Astrocyte (in vitro differentiated cells and primary cell): ENCODE measurements at regions not wholly inside any gene's neighbourhood (a gene's known extent, or its start where the extent isn't known, plus 50 kb on each side); places are given as distances from the start of the nearest gene placed in this dataset.

ENCODE experiments used
- DNase-seq: peaks from one replicate; pipeline ENCODE4 v3.0.0-alpha.2; 2010; ENCODE audit warnings: low read depth
- FAIRE-seq: peaks from 2 replicates; lab custom pipeline; 2011; peaks lifted over from hg19 to GRCh38; lab: Jason Lieb, UNC
- H2AFZ ChIP-seq: 2 replicates; pipeline ENCODE4 v1.6.0; 2012; ENCODE audit warnings: low read depth, low read length, inconsistent platforms
- H3K27ac ChIP-seq: 2 replicates; pipeline ENCODE4 v1.5.1; 2011; ENCODE audit warnings: low read depth, low read length, inconsistent platforms
- H3K27me3 ChIP-seq: 2 replicates; pipeline ENCODE4 v1.6.0; 2011; ENCODE audit warnings: low read length, inconsistent platforms; ENCODE audit not compliant: insufficient read depth
- H3K36me3 ChIP-seq: 2 replicates; pipeline ENCODE4 v1.5.1; 2011; ENCODE audit warnings: low read length, inconsistent platforms; ENCODE audit not compliant: insufficient read depth
- H3K4me1 ChIP-seq: 2 replicates; pipeline ENCODE4 v1.5.1; 2011; ENCODE audit warnings: low read length, inconsistent platforms; ENCODE audit not compliant: insufficient read depth
- H3K4me2 ChIP-seq: 2 replicates; pipeline ENCODE4 v1.6.0; 2012; ENCODE audit warnings: low read length, inconsistent platforms
- H3K4me3 ChIP-seq: 2 replicates; pipeline ENCODE4 v1.5.1; 2011; ENCODE audit warnings: low read depth, mild to moderate bottlenecking, low read length, inconsistent platforms; ENCODE audit not compliant: insufficient read depth
- H3K79me2 ChIP-seq: 2 replicates; pipeline ENCODE4 v1.6.0; 2012; ENCODE audit warnings: mild to moderate bottlenecking, low read length, inconsistent platforms; ENCODE audit not compliant: insufficient read depth
- H3K9ac ChIP-seq: 2 replicates; pipeline ENCODE4 v1.6.0; 2012; ENCODE audit warnings: mild to moderate bottlenecking, low read length, inconsistent platforms
- H3K9me3 ChIP-seq: 2 replicates; pipeline ENCODE4 v1.5.1; 2012; ENCODE audit warnings: low read depth, mild to moderate bottlenecking, low read length, inconsistent platforms; ENCODE audit not compliant: insufficient read depth
- H4K20me1 ChIP-seq: 2 replicates; pipeline ENCODE4 v1.6.0; 2012; ENCODE audit warnings: low read length, inconsistent platforms; ENCODE audit not compliant: insufficient read depth
- H3K27ac Mint-ChIP-seq: one replicate; pipeline ENCODE4 v1.8.0; 2021; ENCODE audit warnings: mild to moderate bottlenecking, mixed read lengths; ENCODE audit not compliant: unreplicated experiment
- H3K27me3 Mint-ChIP-seq: one replicate; pipeline ENCODE4 v1.8.0; 2021; ENCODE audit warnings: low read depth, mixed read lengths; ENCODE audit not compliant: unreplicated experiment
- H3K36me3 Mint-ChIP-seq: one replicate; pipeline ENCODE4 v1.8.0; 2021; ENCODE audit warnings: low read depth, mixed read lengths; ENCODE audit not compliant: unreplicated experiment
- H3K4me1 Mint-ChIP-seq: one replicate; pipeline ENCODE4 v1.8.0; 2021; ENCODE audit warnings: low read depth, mixed read lengths; ENCODE audit not compliant: unreplicated experiment
- H3K4me3 Mint-ChIP-seq: one replicate; pipeline ENCODE4 v1.8.0; 2021; ENCODE audit warnings: mild to moderate bottlenecking, moderate library complexity, mixed read lengths; ENCODE audit not compliant: unreplicated experiment
- H3K9me3 Mint-ChIP-seq: one replicate; pipeline ENCODE4 v1.8.0; 2021; ENCODE audit warnings: mild to moderate bottlenecking, mixed read lengths; ENCODE audit not compliant: unreplicated experiment
- CTCF ChIP-seq: IDR thresholded peaks from 2 replicates; pipeline ENCODE4 v1.5.1; 2011; ENCODE audit warnings: low read depth, mild to moderate bottlenecking, inconsistent platforms, low read length, moderate library complexity; ENCODE audit not compliant: insufficient read depth
- EZH2 ChIP-seq: IDR thresholded peaks from 2 replicates; pipeline ENCODE4 v1.6.1; 2012; ENCODE audit warnings: mild to moderate bottlenecking, low read length, inconsistent platforms; ENCODE audit not compliant: insufficient read depth

- H3K4me2 ChIP-seq, result no peak overlapping the region
- no peaks in the 10 kb centered on the region for H4K20me1 ChIP-seq
- no peak for FAIRE-seq
- Mint-ChIP-seq H3K4me3 (no peak overlapping the region), H3K4me1 (no peaks in the 10 kb centered on the region), H3K9me3 (peaks cover 7% of the 10 kb centered on the region), H3K27me3 (peaks cover 4% of the 10 kb centered on the region), H3K27ac (no peak overlapping the region), H3K36me3 (no peaks in the 10 kb centered on the region)
- no peak for TF ChIP-seq EZH2
- TF ChIP-seq CTCF, result no peak
- no peaks in the 10 kb centered on the region for H3K4me1 ChIP-seq
- no peak overlapping the region for H3K27ac ChIP-seq
- no peaks in the 10 kb centered on the region for H3K9me3 ChIP-seq
- H3K9ac ChIP-seq, result no peak overlapping the region
- H3K79me2 ChIP-seq, result no peaks in the 10 kb centered on the region
- no peak for DNase-seq
- no peak overlapping the region for H2AFZ ChIP-seq
- no peak overlapping the region for H3K4me3 ChIP-seq
- no peaks in the 10 kb centered on the region for H3K27me3 ChIP-seq
- no peaks in the 10 kb centered on the region for H3K36me3 ChIP-seq
Observed at GRCh38 chr5:39898731-39899130, 474.0 kb upstream of the DAB2 start.

DNA sequence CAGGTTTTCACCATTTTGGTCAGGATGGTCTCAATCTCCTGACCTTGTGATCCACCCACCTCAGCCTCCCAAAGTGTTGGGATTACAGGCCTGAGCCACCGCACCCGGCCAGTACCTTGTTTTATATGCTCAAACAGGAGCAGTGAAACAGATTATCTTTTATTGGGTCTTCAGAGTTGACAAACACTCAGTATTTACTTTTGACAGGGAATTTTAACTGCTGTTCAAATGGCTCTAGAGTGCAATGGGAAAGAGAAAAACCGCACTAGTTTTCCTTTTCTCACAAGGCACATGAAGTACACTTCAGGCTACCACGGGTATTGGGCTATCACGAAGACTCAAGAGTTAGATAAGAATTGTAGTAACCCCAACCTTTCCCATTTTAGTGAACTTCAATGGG, 471.9 kb upstream of the DAB2 start:
- H3K4me2 ChIP-seq, result no peak overlapping the region
- Mint-ChIP-seq H3K4me1 (peaks cover 2% of the 10 kb centered on the region), H3K27ac (no peak overlapping the region), H3K27me3 (no peaks in the 10 kb centered on the region), H3K4me3 (no peak overlapping the region), H3K9me3 (peaks cover 5% of the 10 kb centered on the region), H3K36me3 (no peaks in the 10 kb centered on the region)
- no peak overlapping the region for H2AFZ ChIP-seq
- no peak for TF ChIP-seq CTCF
- no peak for TF ChIP-seq EZH2
- H4K20me1 ChIP-seq, result no peaks in the 10 kb centered on the region
- no peak overlapping the region for H3K9ac ChIP-seq
- no peak for FAIRE-seq
- no peaks in the 10 kb centered on the region for H3K9me3 ChIP-seq
- no peaks in the 10 kb centered on the region for H3K36me3 ChIP-seq
- H3K4me1 ChIP-seq, result no peaks in the 10 kb centered on the region
- DNase-seq, result no peak
- H3K27ac ChIP-seq, result no peak overlapping the region
- no peaks in the 10 kb centered on the region for H3K27me3 ChIP-seq
- H3K4me3 ChIP-seq, result no peak overlapping the region
- no peaks in the 10 kb centered on the region for H3K79me2 ChIP-seq

- no peaks in the 10 kb centered on the region for H3K27me3 ChIP-seq
- H4K20me1 ChIP-seq, result no peaks in the 10 kb centered on the region
- Mint-ChIP-seq H3K27me3 (no peaks in the 10 kb centered on the region), H3K27ac (no peak overlapping the region), H3K9me3 (peaks cover 5% of the 10 kb centered on the region), H3K4me1 (peaks cover 2% of the 10 kb centered on the region), H3K36me3 (no peaks in the 10 kb centered on the region), H3K4me3 (no peak overlapping the region)
- no peak overlapping the region for H3K4me3 ChIP-seq
- no peaks in the 10 kb centered on the region for H3K79me2 ChIP-seq
- no peaks in the 10 kb centered on the region for H3K9me3 ChIP-seq
- FAIRE-seq, result no peak
- no peak for DNase-seq
- no peak overlapping the region for H2AFZ ChIP-seq
- H3K9ac ChIP-seq, result no peak overlapping the region
- H3K4me1 ChIP-seq, result no peaks in the 10 kb centered on the region
- no peak for TF ChIP-seq EZH2
- H3K4me2 ChIP-seq, result no peak overlapping the region
- no peak overlapping the region for H3K27ac ChIP-seq
- H3K36me3 ChIP-seq, result no peaks in the 10 kb centered on the region
Observed at GRCh38 chr5:39896104-39896503, 471.3 kb upstream of the DAB2 start.
